Psoas muscle (tissue), 7 donors: ENCODE measurements at regions not wholly inside any gene's neighbourhood (a gene's known extent, or its start where the extent isn't known, plus 50 kb on each side); places are given as distances from the start of the nearest gene placed in this dataset.

Source experiments
- ATAC-seq, 4 donors: fragments of 200-7000 bp; cut with Tn5 transposase; one replicate each; pipeline ENCODE4 v1.9.1; 2020; ENCODE audit warnings: moderate library complexity in 3 of 4, mild to moderate bottlenecking in 2 of 4
- DNase-seq, 2 donors: peaks; one replicate each; pipeline ENCODE4 v3.0.0-alpha.2; 2020
- H3K27ac ChIP-seq: fragments of 200-600 bp; one replicate; pipeline ENCODE4 v1.8.0; 2022
- H3K27me3 ChIP-seq, 3 donors: fragments of 200-600 bp in 1 of 3; one replicate each; pipeline versions ENCODE4 v1.6.1 to v1.8.0; 2013 to 2022; ENCODE audit warnings: low read length in 2 of 3, mild to moderate bottlenecking in 2 of 3, moderate library complexity in 1 of 3; ENCODE audit not compliant: insufficient read depth in 3 of 3
- H3K36me3 ChIP-seq, 2 donors: fragments of 200-600 bp in 1 of 2; one replicate each; pipeline versions ENCODE4 v1.6.1 to v1.8.0; 2013 to 2022; ENCODE audit warnings: low read depth in 1 of 2, mild to moderate bottlenecking in 1 of 2, moderate library complexity in 1 of 2; ENCODE audit not compliant: insufficient read depth in 1 of 2
- H3K4me1 ChIP-seq: fragments of 200-600 bp; one replicate; pipeline ENCODE4 v1.8.0; 2022
- H3K4me3 ChIP-seq: fragments of 200-600 bp; one replicate; pipeline ENCODE4 v1.8.0; 2022; ENCODE audit warnings: mild to moderate bottlenecking
- H3K9me3 ChIP-seq: fragments of 200-600 bp; one replicate; pipeline ENCODE4 v1.8.0; 2022
- CTCF ChIP-seq: fragments of 200-600 bp; IDR thresholded peaks from one replicate; pipeline ENCODE4 v1.8.0; 2022; ENCODE audit warnings: antibody characterized with exemption
- WGBS, 3 donors: extraction: QIAGEN DNeasy Blood & Tissue Kit; methylation state at CpG; one replicate each; pipeline versions ENCODE4 v1.1.6 to v1.1.7; 2013; 5-methylcytosine and 5-hydroxymethylcytosine counted together
- intact Hi-C, 2 donors: fragments of 100-400 bp; cut with DNase I; formaldehyde crosslinking; loops; one replicate each; pipeline versions ENCODE4 v1.11.0 to v1.14.2; 2022
- donor health status: healthy with polysubstance abuse.
- donor health status: DM: no; HTN: no; CAD: no; lungs with moderate emphysema.
- donor health status: Bipolar disorder and iron deficiency.
- donor health status: healthy.
- donor health status: DM: yes; HTN: yes; CAD: no.
- donor health status: DM: no; HTN: no; CAD: no.
- donor health status: DM: yes; HTN: yes; CAD: no.

- H3K36me3 ChIP-seq = no peaks in the 10 kb centered on the region
- H3K9me3 ChIP-seq = no peaks in the 10 kb centered on the region
- H3K27me3 ChIP-seq = peaks cover 0 to 20% (median 11%) of the 10 kb centered on the region in 3 donors
- no peak for DNase-seq
- H3K27ac ChIP-seq = no peak overlapping the region
- TF ChIP-seq CTCF = no peak
- no peak for ATAC-seq
- no peaks in the 10 kb centered on the region for H3K4me1 ChIP-seq
- H3K4me3 ChIP-seq = no peak overlapping the region
- 84 to 86% (median 84%) methylated on average over 6 of the region's 6 CpGs for WGBS, 3 donors
- intact Hi-C loops = no loop called here
Measured at GRCh38 chr1:5716126-5716525, 276.1 kb downstream of the NPHP4 start.

GRCh38 chr1:5713101-5714010 is 278.9 kb downstream of the NPHP4 start:
- H3K4me3 ChIP-seq = no peak overlapping the region
- H3K4me1 ChIP-seq = no peaks in the 10 kb centered on the region
- peaks cover 0 to 7% (median 6%) of the 10 kb centered on the region in 3 donors for H3K27me3 ChIP-seq
- DNase-seq (no peak), ATAC-seq (no peak)
- TF ChIP-seq CTCF = no peak
- H3K9me3 ChIP-seq = no peaks in the 10 kb centered on the region
- 64 to 91% (median 72%) methylated on average over 36 of the region's 36 CpGs for WGBS, 3 donors
- no peaks in the 10 kb centered on the region for H3K36me3 ChIP-seq
- intact Hi-C loops = no loop called here
- H3K27ac ChIP-seq = no peak overlapping the region

- Histone ChIP-seq H3K36me3 (no peaks in the 10 kb centered on the region), H3K27me3 (peaks cover 0 to 7% (median 4%) of the 10 kb centered on the region in 3 donors), H3K9me3 (no peaks in the 10 kb centered on the region), H3K4me3 (no peak overlapping the region), H3K27ac (no peak overlapping the region), H3K4me1 (no peaks in the 10 kb centered on the region)
- ATAC-seq (no peak), DNase-seq (no peak)
- TF ChIP-seq CTCF = no peak
- intact Hi-C loops = no loop called here
- WGBS, 3 donors = 87 to 94% (median 87%) methylated on average over 42 to 45 of the region's 45 CpGs
Measured at GRCh38 chr1:5711956-5712645, 280.1 kb downstream of the NPHP4 start.

GRCh38 chr1:5711079-5711478 is 281.1 kb downstream of the NPHP4 start:
- WGBS, 3 donors = 77 to 87% (median 84%) methylated on average over 7 of the region's 7 CpGs
- intact Hi-C loops = no loop called here
- ATAC-seq = no peak
- H3K4me1 ChIP-seq = no peaks in the 10 kb centered on the region
- H3K36me3 ChIP-seq = no peaks in the 10 kb centered on the region
- H3K27ac ChIP-seq = no peak overlapping the region
- no peak for TF ChIP-seq CTCF
- H3K9me3 ChIP-seq = no peaks in the 10 kb centered on the region
- peaks cover 0 to 3% (median 0%) of the 10 kb centered on the region in 3 donors for H3K27me3 ChIP-seq
- no peak for DNase-seq
- no peak overlapping the region for H3K4me3 ChIP-seq
